Lung (tissue), 11 donors: ENCODE measurements at regions not wholly inside any gene's neighbourhood (a gene's known extent, or its start where the extent isn't known, plus 50 kb on each side); places are given as distances from the start of the nearest gene placed in this dataset.

ENCODE experiments used
- ATAC-seq: fragments of 200-7000 bp; cut with Tn5 transposase; one replicate; pipeline ENCODE4 v1.9.1; 2020; ENCODE audit warnings: moderate number of reproducible peaks; ENCODE audit not compliant: insufficient read depth, low FRiP score
- DNase-seq, 3 donors: peaks; one replicate each; pipeline ENCODE4 v3.0.0-alpha.2; 2013 to 2017
- H3K27ac ChIP-seq, 2 donors: one replicate each; pipeline ENCODE4 v1.5.1; 2013; ENCODE audit warnings: mild to moderate bottlenecking in 2 of 2, moderate library complexity in 2 of 2, control low read depth in 1 of 2, inconsistent platforms in 1 of 2, low read depth in 1 of 2, low read length in 1 of 2
- H3K27me3 ChIP-seq, 3 donors: one replicate each; pipeline ENCODE4 v1.5.1; 2013; ENCODE audit warnings: low read length in 2 of 3; ENCODE audit not compliant: control insufficient read depth in 3 of 3, insufficient read depth in 3 of 3
- H3K36me3 ChIP-seq, 4 donors: one replicate each; pipeline ENCODE4 v1.5.1; 2013; ENCODE audit warnings: low read length in 4 of 4, mild to moderate bottlenecking in 1 of 4, moderate library complexity in 1 of 4; ENCODE audit not compliant: control insufficient read depth in 4 of 4, insufficient read depth in 4 of 4
- H3K4me1 ChIP-seq, 5 donors: one replicate each; pipeline ENCODE4 v1.5.1; 2013; ENCODE audit warnings: low read length in 5 of 5, mild to moderate bottlenecking in 2 of 5, moderate library complexity in 1 of 5; ENCODE audit not compliant: control insufficient read depth in 5 of 5, insufficient read depth in 5 of 5
- H3K4me3 ChIP-seq: one replicate; pipeline ENCODE4 v1.5.1; 2013; ENCODE audit warnings: mild to moderate bottlenecking, control low read depth, moderate library complexity
- H3K9ac ChIP-seq, 2 donors: one replicate each; pipeline ENCODE4 v1.5.1; 2013; ENCODE audit warnings: low read length in 2 of 2, control low read depth in 1 of 2; ENCODE audit not compliant: insufficient read depth in 1 of 2
- H3K9me3 ChIP-seq, 4 donors: one replicate each; pipeline ENCODE4 v1.5.1; 2013; ENCODE audit warnings: low read length in 3 of 4, mild to moderate bottlenecking in 1 of 4, moderate library complexity in 1 of 4; ENCODE audit not compliant: control insufficient read depth in 4 of 4, insufficient read depth in 3 of 4
- WGBS, 2 donors: extraction: QIAGEN DNeasy Blood & Tissue Kit; methylation state at CpG; one replicate each; pipeline ENCODE4 v1.1.7; 2013; 5-methylcytosine and 5-hydroxymethylcytosine counted together
- TF ChIP-seq, protein P1 (sequence below): IDR thresholded peaks from 2 replicates; pipeline ENCODE4 v1.5.1; 2012; ENCODE audit warnings: mild to moderate bottlenecking; ENCODE audit errors: control extremely low read depth, extremely low read depth
- donor health status: control.
- donor health status: control.
- donor health status: Bipolar disorder and iron deficiency.
- donor health status: healthy.
- donor health status: DM: yes; HTN: yes; CAD: no.

DNA sequence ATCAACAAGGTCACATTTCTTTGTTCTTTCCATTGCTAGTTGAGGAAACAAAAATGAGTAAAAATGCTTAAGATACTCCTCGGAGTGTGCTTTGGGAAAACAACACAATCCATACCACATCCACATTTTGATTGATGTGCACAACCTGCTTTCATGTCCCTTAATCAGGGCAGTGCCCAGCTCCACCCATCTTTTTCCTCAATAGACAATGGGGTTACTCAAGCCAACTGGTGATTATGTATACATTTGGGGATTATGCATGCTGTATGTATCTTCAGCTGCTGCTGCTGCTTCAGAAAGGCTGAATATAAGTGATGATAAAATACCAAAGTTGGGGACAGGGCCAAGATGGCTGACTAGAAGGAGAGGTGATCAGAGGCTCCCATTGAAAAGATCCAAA, 155.2 kb upstream of the VGLL2 start:
- H3K27me3 ChIP-seq, result no peaks in the 10 kb centered on the region
- H3K36me3 ChIP-seq, result no peaks in the 10 kb centered on the region
- H3K9ac ChIP-seq, result no peak overlapping the region
- DNase-seq, result no peak
- no peak overlapping the region for H3K4me3 ChIP-seq
- H3K9me3 ChIP-seq, result peaks cover 0 to 7% (median 0%) of the 10 kb centered on the region in 4 donors
- H3K4me1 ChIP-seq, result no peaks in the 10 kb centered on the region
- ATAC-seq, result no peak
- 74 to 92% methylated on average over 1 of the region's 1 CpG for WGBS, 2 donors
- H3K27ac ChIP-seq, result no peak overlapping the region
- TF ChIP-seq, protein P1, sequence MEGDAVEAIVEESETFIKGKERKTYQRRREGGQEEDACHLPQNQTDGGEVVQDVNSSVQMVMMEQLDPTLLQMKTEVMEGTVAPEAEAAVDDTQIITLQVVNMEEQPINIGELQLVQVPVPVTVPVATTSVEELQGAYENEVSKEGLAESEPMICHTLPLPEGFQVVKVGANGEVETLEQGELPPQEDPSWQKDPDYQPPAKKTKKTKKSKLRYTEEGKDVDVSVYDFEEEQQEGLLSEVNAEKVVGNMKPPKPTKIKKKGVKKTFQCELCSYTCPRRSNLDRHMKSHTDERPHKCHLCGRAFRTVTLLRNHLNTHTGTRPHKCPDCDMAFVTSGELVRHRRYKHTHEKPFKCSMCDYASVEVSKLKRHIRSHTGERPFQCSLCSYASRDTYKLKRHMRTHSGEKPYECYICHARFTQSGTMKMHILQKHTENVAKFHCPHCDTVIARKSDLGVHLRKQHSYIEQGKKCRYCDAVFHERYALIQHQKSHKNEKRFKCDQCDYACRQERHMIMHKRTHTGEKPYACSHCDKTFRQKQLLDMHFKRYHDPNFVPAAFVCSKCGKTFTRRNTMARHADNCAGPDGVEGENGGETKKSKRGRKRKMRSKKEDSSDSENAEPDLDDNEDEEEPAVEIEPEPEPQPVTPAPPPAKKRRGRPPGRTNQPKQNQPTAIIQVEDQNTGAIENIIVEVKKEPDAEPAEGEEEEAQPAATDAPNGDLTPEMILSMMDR, result no peak

DNA sequence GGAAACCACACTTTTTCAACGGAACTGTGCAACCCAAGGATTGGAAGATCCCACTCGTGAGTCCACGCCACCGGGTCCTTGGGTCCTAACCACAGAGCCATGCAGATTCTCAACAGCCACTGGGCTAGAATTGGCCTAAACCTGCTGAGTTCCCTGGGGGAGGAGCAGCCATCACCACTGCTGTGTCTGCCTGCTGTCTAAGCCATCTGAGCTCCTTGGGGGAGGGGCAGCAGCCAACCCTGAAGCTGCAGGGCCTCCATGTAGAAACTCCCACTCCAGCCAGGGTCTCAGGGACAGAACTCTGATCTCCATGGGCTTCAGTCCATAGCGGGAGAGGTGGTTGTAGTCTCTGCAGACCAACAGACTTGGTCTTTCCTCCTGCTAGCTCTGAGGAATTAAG, 154.6 kb upstream of the VGLL2 start:
- ATAC-seq, result no peak
- H3K27ac ChIP-seq, result no peak overlapping the region
- H3K4me1 ChIP-seq, result no peaks in the 10 kb centered on the region
- H3K36me3 ChIP-seq, result no peaks in the 10 kb centered on the region
- no peaks in the 10 kb centered on the region for H3K27me3 ChIP-seq
- peaks cover 0 to 7% (median 0%) of the 10 kb centered on the region in 4 donors for H3K9me3 ChIP-seq
- H3K9ac ChIP-seq, result no peak overlapping the region
- no peak for DNase-seq
- no peak overlapping the region for H3K4me3 ChIP-seq
- WGBS, 2 donors, result 93 to 96% methylated on average over 5 of the region's 5 CpGs
- TF ChIP-seq, protein P1, result no peak

DNA sequence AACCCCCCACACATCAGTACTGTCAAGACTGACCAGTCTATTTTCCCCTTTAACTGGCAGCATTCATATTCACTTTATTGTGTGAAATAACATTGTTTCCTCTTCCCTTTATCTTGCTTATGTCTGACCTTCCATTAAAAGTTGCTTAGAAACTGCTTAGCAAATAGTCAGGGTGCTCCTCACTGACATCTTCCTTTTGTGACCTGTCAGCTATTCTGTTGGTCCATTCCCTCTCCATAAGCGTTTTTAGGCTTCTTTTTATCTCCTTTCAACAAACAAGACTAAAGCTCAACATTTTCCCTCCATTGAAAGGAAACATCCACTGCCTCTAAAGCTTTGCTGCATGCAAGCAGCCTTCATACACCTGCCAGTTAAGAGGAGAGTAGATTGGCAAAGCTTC, 147.7 kb upstream of the VGLL2 start:
- H3K27me3 ChIP-seq, result no peaks in the 10 kb centered on the region
- ATAC-seq (no peak), DNase-seq (no peak)
- WGBS, 2 donors, result 24 to 56% methylated on average over 1 of the region's 1 CpG
- no peaks in the 10 kb centered on the region for H3K36me3 ChIP-seq
- TF ChIP-seq, protein P1, result no peak
- H3K9ac ChIP-seq, result no peak overlapping the region
- H3K27ac ChIP-seq, result no peak overlapping the region
- H3K4me3 ChIP-seq, result no peak overlapping the region
- peaks cover 0 to 2% (median 0%) of the 10 kb centered on the region in 4 donors for H3K9me3 ChIP-seq
- no peaks in the 10 kb centered on the region for H3K4me1 ChIP-seq

DNA sequence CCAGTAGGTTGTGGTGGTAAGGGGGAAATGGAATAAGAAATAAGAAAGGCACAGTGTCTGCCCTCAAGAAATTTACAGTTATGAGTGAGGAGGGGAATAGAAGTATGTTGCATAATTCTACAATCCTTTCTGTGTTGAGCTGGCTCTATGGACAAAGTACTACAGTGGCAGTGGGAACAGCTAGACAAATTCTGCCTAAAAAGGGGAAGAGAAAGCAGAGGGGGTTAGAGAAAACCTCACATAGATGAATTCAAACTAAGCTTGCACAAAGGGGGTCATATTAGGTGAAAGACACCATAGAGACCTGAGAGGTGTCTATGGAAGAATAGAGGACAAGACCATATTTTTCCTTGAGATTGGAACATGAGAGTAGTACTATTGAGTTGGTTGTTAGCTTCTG, 146.9 kb upstream of the VGLL2 start:
- Histone ChIP-seq H3K36me3 (no peaks in the 10 kb centered on the region), H3K9me3 (peaks cover 0 to 2% (median 0%) of the 10 kb centered on the region in 4 donors), H3K9ac (no peak overlapping the region), H3K27me3 (no peaks in the 10 kb centered on the region), H3K27ac (no peak overlapping the region), H3K4me1 (no peaks in the 10 kb centered on the region), H3K4me3 (no peak overlapping the region)
- TF ChIP-seq, protein P1, result no peak
- DNase-seq (no peak), ATAC-seq (no peak)
